T-cell (primary cell): ENCODE measurements at regions not wholly inside any gene's neighbourhood (a gene's known extent, or its start where the extent isn't known, plus 50 kb on each side); places are given as distances from the start of the nearest gene placed in this dataset.

Source experiments
- ATAC-seq, 4 experiments: fragments of 200-7000 bp in 3 of 4; fragments of 150-1000 bp in 1 of 4; cut with Tn5 transposase; replicated peaks in 1 of 4; 1 replicate in 3 of 4; 2 replicates in 1 of 4; pipeline ENCODE4 v1.10.0; 2021; ENCODE audit warnings: moderate library complexity in 3 of 4, mild to moderate bottlenecking in 2 of 4, moderate number of reproducible peaks in 1 of 4
- CTCF ChIA-PET, 2 donors: fragments of 300-600 bp; sonication (Branson Sonifier 250); formaldehyde crosslinking; loops; one replicate each; lab custom pipeline; 2022; ENCODE audit warnings: antibody characterized with exemption in 2 of 2; lab: Charles Lee
- POLR2A ChIA-PET, 2 donors: fragments of 300-600 bp; sonication (Branson Sonifier 250); formaldehyde crosslinking; loops; one replicate each; lab custom pipeline; 2022; ENCODE audit warnings: antibody characterized with exemption in 2 of 2; lab: Charles Lee
- DNase-seq, 35 experiments: peaks; one replicate each; pipeline versions ENCODE4 v3.0.0 to v3.0.0-alpha.2; 2013 to 2023
- H3K27ac ChIP-seq: one replicate; pipeline ENCODE4 v1.5.1; 2013; ENCODE audit warnings: low read length
- H3K27me3 ChIP-seq, 2 experiments: replicated peaks in 1 of 2; 1 replicate in 1 of 2; 2 replicates in 1 of 2; pipeline versions ENCODE4 v1.6.1 to v1.7.0; 2013; ENCODE audit warnings: low read length in 1 of 2, mixed read lengths in 1 of 2; ENCODE audit not compliant: control insufficient read depth in 2 of 2, insufficient read depth in 2 of 2; ENCODE audit errors: extremely low read depth in 1 of 2
- H3K36me3 ChIP-seq, 2 donors: 1 replicate in 1 of 2; 2 replicates in 1 of 2; pipeline versions ENCODE4 v1.6.1 to v1.7.0; 2013; ENCODE audit warnings: low read length in 1 of 2; ENCODE audit not compliant: control insufficient read depth in 2 of 2, insufficient read depth in 1 of 2; ENCODE audit errors: extremely low read depth in 1 of 2
- H3K4me1 ChIP-seq, 2 experiments: 1 replicate in 1 of 2; 2 replicates in 1 of 2; pipeline versions ENCODE4 v1.6.1 to v1.7.0; 2013; ENCODE audit warnings: low read length in 2 of 2, mixed read lengths in 1 of 2; ENCODE audit not compliant: insufficient read depth in 2 of 2, control insufficient read depth in 1 of 2; ENCODE audit errors: extremely low read depth in 1 of 2
- H3K4me3 ChIP-seq, 2 donors: 1 replicate in 1 of 2; 2 replicates in 1 of 2; pipeline versions ENCODE4 v1.5.1 to v1.7.0; 2013; ENCODE audit warnings: mild to moderate bottlenecking in 2 of 2, low read length in 1 of 2, moderate library complexity in 1 of 2; ENCODE audit not compliant: control insufficient read depth in 1 of 2; ENCODE audit errors: extremely low read depth in 1 of 2
- H3K9me3 ChIP-seq: 2 replicates; pipeline ENCODE4 v1.7.0; 2013
- H3K27ac Mint-ChIP-seq, 2 donors: one replicate each; pipeline ENCODE4 v1.8.0; 2020 to 2021; ENCODE audit warnings: mild to moderate bottlenecking in 2 of 2, mixed read lengths in 2 of 2
- H3K27me3 Mint-ChIP-seq, 2 donors: one replicate each; pipeline ENCODE4 v1.8.0; 2021 to 2022; ENCODE audit warnings: mixed read lengths in 2 of 2
- H3K36me3 Mint-ChIP-seq: one replicate; pipeline ENCODE4 v1.8.0; 2021; ENCODE audit warnings: mixed read lengths
- H3K4me1 Mint-ChIP-seq, 3 donors: one replicate each; pipeline ENCODE4 v1.8.0; 2020 to 2022; ENCODE audit warnings: mixed read lengths in 3 of 3, mild to moderate bottlenecking in 1 of 3
- H3K4me3 Mint-ChIP-seq, 3 donors: one replicate each; pipeline ENCODE4 v1.8.0; 2020 to 2022; ENCODE audit warnings: mild to moderate bottlenecking in 3 of 3, mixed read lengths in 3 of 3, moderate library complexity in 3 of 3
- H3K9me3 Mint-ChIP-seq, 3 donors: one replicate each; pipeline ENCODE4 v1.8.0; 2020 to 2022; ENCODE audit warnings: mixed read lengths in 3 of 3
- WGBS: methylation state at CpG from one replicate; pipeline ENCODE4 v1.1.5; 2013; ENCODE audit warnings: missing lambda C conversion rate; ENCODE audit not compliant: insufficient coverage; 5-methylcytosine and 5-hydroxymethylcytosine counted together

- no peaks in the 10 kb centered on the region for H3K9me3 ChIP-seq
- 4% methylated on average over 4 of the region's 10 CpGs for WGBS
- Mint-ChIP-seq H3K36me3 (peaks cover 4% of the 10 kb centered on the region), H3K27ac (no peak overlapping the region), H3K4me3 (no peak overlapping the region), H3K27me3 (peaks cover 32 to 49% of the 10 kb centered on the region in 2 donors), H3K4me1 (peaks cover 0 to 3% (median 0%) of the 10 kb centered on the region in 3 donors), H3K9me3 (peaks cover 0 to 4% (median 0%) of the 10 kb centered on the region in 3 donors)
- H3K27me3 ChIP-seq = peaks cover 0 to 36% of the 10 kb centered on the region in 2 experiments
- ChIA-PET CTCF (no interaction called here), POLR2A (no interaction called here)
- no peak overlapping the region for H3K27ac ChIP-seq
- no peaks in the 10 kb centered on the region for H3K36me3 ChIP-seq
- no peaks in the 10 kb centered on the region for H3K4me1 ChIP-seq
- DNase-seq (no peak), ATAC-seq (no peak)
- H3K4me3 ChIP-seq = no peak overlapping the region
Observed at GRCh38 chr22:35475545-35475944, 65.1 kb upstream of the RASD2 start.

- POLR2A ChIA-PET = no interaction called here
- no peaks in the 10 kb centered on the region for H3K36me3 Mint-ChIP-seq
- H3K9me3 Mint-ChIP-seq = no peaks in the 10 kb centered on the region
- CTCF ChIA-PET = no interaction called here
- Histone ChIP-seq H3K36me3 (no peaks in the 10 kb centered on the region), H3K4me3 (no peak overlapping the region), H3K27ac (no peak overlapping the region), H3K4me1 (peaks cover 0 to 3% of the 10 kb centered on the region in 2 experiments), H3K9me3 (no peaks in the 10 kb centered on the region), H3K27me3 (peaks cover 0 to 44% of the 10 kb centered on the region in 2 experiments)
- ATAC-seq (no peak), DNase-seq (no peak)
- H3K27me3 Mint-ChIP-seq = peaks cover 35 to 56% of the 10 kb centered on the region in 2 donors
- peaks cover 2 to 6% (median 2%) of the 10 kb centered on the region in 3 donors for H3K4me1 Mint-ChIP-seq
- H3K27ac Mint-ChIP-seq = no peak overlapping the region
- no peak overlapping the region for H3K4me3 Mint-ChIP-seq
- 91% methylated on average over 5 of the region's 11 CpGs for WGBS
Observed at GRCh38 chr22:35476341-35476740, 64.3 kb upstream of the RASD2 start.

GRCh38 chr22:35477911-35478582, 62.6 kb upstream of the RASD2 start:
- DNase-seq (no peak), ATAC-seq (no peak)
- CTCF ChIA-PET = no interaction called here

GRCh38 chr22:35478633-35479107, 62.0 kb upstream of the RASD2 start:
- H3K27ac ChIP-seq = no peak overlapping the region
- Mint-ChIP-seq H3K27me3 (peaks cover 41 to 62% of the 10 kb centered on the region in 2 donors), H3K36me3 (no peaks in the 10 kb centered on the region), H3K9me3 (no peaks in the 10 kb centered on the region), H3K4me3 (no peak overlapping the region), H3K4me1 (peaks cover 2 to 6% (median 4%) of the 10 kb centered on the region in 3 donors), H3K27ac (no peak overlapping the region)
- H3K4me3 ChIP-seq = no peak overlapping the region
- WGBS = 86% methylated on average over 7 of the region's 9 CpGs
- H3K9me3 ChIP-seq = no peaks in the 10 kb centered on the region
- ATAC-seq (no peak), DNase-seq (no peak)
- H3K4me1 ChIP-seq = peaks cover 0 to 3% of the 10 kb centered on the region in 2 experiments
- H3K27me3 ChIP-seq = peaks cover 0 to 51% of the 10 kb centered on the region in 2 experiments
- CTCF ChIA-PET = no interaction called here
- H3K36me3 ChIP-seq = no peaks in the 10 kb centered on the region
- POLR2A ChIA-PET = no interaction called here

More at GRCh38 chr22:35477911-35478582, 62.6 kb upstream of the RASD2 start:
- Histone ChIP-seq H3K27ac (no peak overlapping the region), H3K4me3 (no peak overlapping the region), H3K9me3 (no peaks in the 10 kb centered on the region), H3K4me1 (peaks cover 0 to 3% of the 10 kb centered on the region in 2 experiments), H3K27me3 (peaks cover 0 to 51% of the 10 kb centered on the region in 2 experiments), H3K36me3 (no peaks in the 10 kb centered on the region)
- Mint-ChIP-seq H3K4me1 (peaks cover 2 to 6% (median 4%) of the 10 kb centered on the region in 3 donors), H3K27ac (no peak overlapping the region), H3K4me3 (no peak overlapping the region), H3K9me3 (no peaks in the 10 kb centered on the region), H3K27me3 (peaks cover 41 to 62% of the 10 kb centered on the region in 2 donors), H3K36me3 (no peaks in the 10 kb centered on the region)
- POLR2A ChIA-PET = no interaction called here
- 63% methylated on average over 5 of the region's 11 CpGs for WGBS

- Histone ChIP-seq H3K4me1 (peaks cover 0 to 3% of the 10 kb centered on the region in 2 experiments), H3K27me3 (peaks cover 0 to 51% of the 10 kb centered on the region in 2 experiments), H3K4me3 (no peak overlapping the region), H3K27ac (no peak overlapping the region), H3K9me3 (no peaks in the 10 kb centered on the region), H3K36me3 (no peaks in the 10 kb centered on the region)
- H3K4me3 Mint-ChIP-seq = no peak overlapping the region
- WGBS = 94% methylated on average over 7 of the region's 9 CpGs
- CTCF ChIA-PET = no interaction called here
- peaks cover 43 to 59% of the 10 kb centered on the region in 2 donors for H3K27me3 Mint-ChIP-seq
- H3K9me3 Mint-ChIP-seq = no peaks in the 10 kb centered on the region
- DNase-seq = no peak
- no peak overlapping the region for H3K27ac Mint-ChIP-seq
- H3K4me1 Mint-ChIP-seq = peaks cover 2 to 6% (median 4%) of the 10 kb centered on the region in 3 donors
- no peak for ATAC-seq
- no peaks in the 10 kb centered on the region for H3K36me3 Mint-ChIP-seq
- POLR2A ChIA-PET = no interaction called here
Observed at GRCh38 chr22:35479359-35479758, 61.3 kb upstream of the RASD2 start.

GRCh38 chr22:35479985-35480550, 60.6 kb upstream of the RASD2 start:
- Histone ChIP-seq H3K27me3 (peaks cover 0 to 52% of the 10 kb centered on the region in 2 experiments), H3K36me3 (no peaks in the 10 kb centered on the region), H3K9me3 (no peaks in the 10 kb centered on the region), H3K4me1 (peaks cover 0 to 3% of the 10 kb centered on the region in 2 experiments), H3K4me3 (no peak overlapping the region), H3K27ac (no peak overlapping the region)
- Mint-ChIP-seq H3K4me3 (no peak overlapping the region), H3K27me3 (peaks cover 43 to 61% of the 10 kb centered on the region in 2 donors), H3K4me1 (peaks cover 2 to 6% (median 4%) of the 10 kb centered on the region in 3 donors), H3K9me3 (no peaks in the 10 kb centered on the region), H3K36me3 (no peaks in the 10 kb centered on the region), H3K27ac (no peak overlapping the region)
- no peak for DNase-seq
- ATAC-seq = no peak
- ChIA-PET POLR2A (no interaction called here), CTCF (no interaction called here)
- WGBS = 69% methylated on average over 13 of the region's 13 CpGs
